Dendritic cell treated with granulocyte-macrophage colony-stimulating factor and Interleukin-4, amounts not matched to agents 40 ng/mL and 50 ng/mL, for 4 days (primary cell): ENCODE measurements at regions not wholly inside any gene's neighbourhood (a gene's known extent, or its start where the extent isn't known, plus 50 kb on each side); places are given as distances from the start of the nearest gene placed in this dataset.
"Not testable (repeated sequence)": the region's sequence is repeated elsewhere in the genome, so short reads cannot be mapped to it uniquely, and the experiment has no call there.

Experiments
- H3K27ac Mint-ChIP-seq: one replicate; pipeline ENCODE4 v1.8.0; 2022; ENCODE audit warnings: mild to moderate bottlenecking, mixed read lengths
- H3K27me3 Mint-ChIP-seq: one replicate; pipeline ENCODE4 v1.8.0; 2022; ENCODE audit warnings: mild to moderate bottlenecking, mixed read lengths
- H3K36me3 Mint-ChIP-seq: one replicate; pipeline ENCODE4 v1.8.0; 2022; ENCODE audit warnings: low read depth, mixed read lengths
- H3K4me1 Mint-ChIP-seq: one replicate; pipeline ENCODE4 v1.8.0; 2022; ENCODE audit warnings: low read depth, mixed read lengths
- H3K4me3 Mint-ChIP-seq: one replicate; pipeline ENCODE4 v1.8.0; 2022; ENCODE audit warnings: mild to moderate bottlenecking, moderate library complexity, mixed read lengths
- H3K9me3 Mint-ChIP-seq: one replicate; pipeline ENCODE4 v1.8.0; 2022; ENCODE audit warnings: mixed read lengths
- intact Hi-C: fragments of 100-400 bp; cut with micrococcal nuclease; formaldehyde crosslinking; loops from one replicate; pipeline ENCODE4 v1.15.0; 2022

DNA sequence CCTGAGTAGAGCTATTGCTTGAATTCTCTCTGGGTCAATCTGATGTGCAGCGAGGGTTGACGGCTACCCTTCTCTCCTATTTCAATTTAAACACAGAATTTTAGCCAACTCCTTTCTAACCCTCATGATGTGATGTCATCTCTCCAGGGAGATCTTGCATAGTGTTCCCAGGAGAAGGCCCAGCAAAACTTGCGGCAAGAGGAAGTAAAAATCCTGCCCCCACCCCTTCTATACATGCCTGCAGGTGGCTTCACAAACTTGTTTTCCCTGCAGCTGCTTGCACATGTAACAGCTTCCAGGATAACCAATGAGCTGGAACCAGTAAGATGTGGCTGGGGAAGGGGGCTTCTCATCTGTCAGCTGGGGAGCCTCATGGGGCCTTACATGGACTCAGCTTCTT lies 169.3 kb upstream of the CDH4 start:
- Mint-ChIP-seq H3K4me1 (no peaks in the 10 kb centered on the region), H3K27ac (no peak overlapping the region), H3K4me3 (no peak overlapping the region), H3K9me3 (no peaks in the 10 kb centered on the region), H3K27me3 (no peaks in the 10 kb centered on the region), H3K36me3 (no peaks in the 10 kb centered on the region)
- intact Hi-C loops: no loop called here

DNA sequence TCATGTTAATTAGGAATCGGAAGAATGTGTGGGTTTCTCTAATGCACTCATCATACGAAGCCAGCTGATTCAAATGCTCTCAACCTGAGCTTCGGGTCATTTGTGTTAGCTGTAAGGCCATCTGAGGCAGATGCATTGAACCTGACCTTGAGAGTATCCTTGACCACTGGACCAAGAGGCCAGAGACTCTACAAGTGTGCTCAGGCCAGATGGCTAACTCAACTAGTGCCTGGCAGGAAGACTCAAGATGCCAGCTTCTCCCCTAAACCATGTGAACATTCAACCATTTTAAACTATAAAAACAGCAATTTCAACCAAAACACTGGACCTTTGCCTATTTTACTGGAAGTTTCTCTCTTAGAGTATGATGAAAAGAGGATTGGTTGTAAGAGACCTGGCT lies 168.6 kb upstream of the CDH4 start:
- H3K4me3 Mint-ChIP-seq: no peak overlapping the region
- H3K27ac Mint-ChIP-seq: no peak overlapping the region
- no peaks in the 10 kb centered on the region for H3K36me3 Mint-ChIP-seq
- no peaks in the 10 kb centered on the region for H3K27me3 Mint-ChIP-seq
- intact Hi-C loops: no loop called here
- H3K9me3 Mint-ChIP-seq: no peaks in the 10 kb centered on the region
- H3K4me1 Mint-ChIP-seq: no peaks in the 10 kb centered on the region

DNA sequence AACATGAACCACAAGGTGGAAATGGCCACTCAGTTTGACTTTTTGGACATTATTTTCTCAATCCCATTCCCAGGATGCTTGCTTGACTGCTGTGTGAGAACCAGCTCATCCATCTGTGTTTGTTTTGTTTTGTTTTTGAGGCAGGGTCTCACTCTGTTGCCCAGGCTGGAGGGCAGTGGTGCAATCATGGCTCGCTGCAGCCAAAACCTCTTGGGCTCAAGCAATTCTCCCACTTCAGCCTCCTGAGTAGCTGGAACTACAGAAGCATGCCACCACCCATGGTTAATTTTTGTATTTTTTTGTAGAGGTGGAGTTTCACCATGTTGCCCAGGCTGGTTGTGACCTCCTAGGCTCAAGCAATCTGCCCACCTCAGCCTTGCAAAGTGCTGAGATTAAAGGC lies 166.0 kb upstream of the CDH4 start:
- no peak overlapping the region for H3K4me3 Mint-ChIP-seq
- no peaks in the 10 kb centered on the region for H3K4me1 Mint-ChIP-seq
- H3K27me3 Mint-ChIP-seq: no peaks in the 10 kb centered on the region
- intact Hi-C loops: no loop called here
- no peaks in the 10 kb centered on the region for H3K9me3 Mint-ChIP-seq
- no peak overlapping the region for H3K27ac Mint-ChIP-seq
- no peaks in the 10 kb centered on the region for H3K36me3 Mint-ChIP-seq

DNA sequence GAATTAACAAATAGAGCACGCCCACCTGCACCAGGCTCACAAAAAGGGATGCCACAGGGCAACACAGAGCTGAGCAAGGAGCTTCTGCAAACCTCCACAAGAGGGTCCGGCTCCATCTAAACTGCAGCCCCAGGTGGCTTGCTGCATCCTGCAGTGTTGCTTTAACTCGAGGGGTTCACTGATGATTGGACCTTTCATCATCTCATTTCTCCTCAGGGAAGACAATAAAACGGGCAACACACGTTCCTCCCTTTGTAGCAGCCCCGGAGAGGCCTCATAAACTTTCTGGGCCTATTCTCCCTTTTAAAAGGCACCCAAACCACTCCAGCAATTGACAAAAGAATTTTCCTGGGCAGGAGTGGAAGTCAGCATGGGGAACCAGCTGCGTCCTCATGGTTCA lies 161.5 kb upstream of the CDH4 start:
- peaks cover 23% of the 10 kb centered on the region for H3K9me3 Mint-ChIP-seq
- no peak overlapping the region for H3K27ac Mint-ChIP-seq
- no peaks in the 10 kb centered on the region for H3K27me3 Mint-ChIP-seq
- H3K36me3 Mint-ChIP-seq: no peaks in the 10 kb centered on the region
- intact Hi-C loops: no loop called here
- H3K4me3 Mint-ChIP-seq: no peak overlapping the region
- H3K4me1 Mint-ChIP-seq: no peaks in the 10 kb centered on the region

DNA sequence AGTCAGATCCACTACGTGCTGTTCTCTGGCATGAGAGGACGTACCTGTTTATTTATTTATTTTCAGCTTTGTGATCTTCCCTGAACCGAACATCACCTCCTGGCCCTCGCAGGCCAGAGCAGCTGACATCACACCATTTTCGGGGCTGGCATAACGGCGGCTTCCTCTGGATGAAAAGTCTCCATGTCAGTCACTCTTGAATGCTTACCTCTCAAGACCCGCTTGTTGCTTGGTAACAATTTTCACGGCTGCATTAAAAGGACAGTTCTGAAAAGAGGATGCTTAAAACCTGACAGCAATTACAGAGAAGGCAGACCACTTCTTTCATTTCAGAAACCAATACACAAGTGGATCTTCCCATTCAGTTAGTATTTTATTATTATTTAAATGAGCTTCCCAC lies 159.8 kb upstream of the CDH4 start:
- H3K36me3 Mint-ChIP-seq: no peaks in the 10 kb centered on the region
- H3K4me3 Mint-ChIP-seq: no peak overlapping the region
- H3K4me1 Mint-ChIP-seq: no peaks in the 10 kb centered on the region
- H3K9me3 Mint-ChIP-seq: peaks cover 39% of the 10 kb centered on the region
- no peaks in the 10 kb centered on the region for H3K27me3 Mint-ChIP-seq
- H3K27ac Mint-ChIP-seq: no peak overlapping the region
- intact Hi-C loops: no loop called here

DNA sequence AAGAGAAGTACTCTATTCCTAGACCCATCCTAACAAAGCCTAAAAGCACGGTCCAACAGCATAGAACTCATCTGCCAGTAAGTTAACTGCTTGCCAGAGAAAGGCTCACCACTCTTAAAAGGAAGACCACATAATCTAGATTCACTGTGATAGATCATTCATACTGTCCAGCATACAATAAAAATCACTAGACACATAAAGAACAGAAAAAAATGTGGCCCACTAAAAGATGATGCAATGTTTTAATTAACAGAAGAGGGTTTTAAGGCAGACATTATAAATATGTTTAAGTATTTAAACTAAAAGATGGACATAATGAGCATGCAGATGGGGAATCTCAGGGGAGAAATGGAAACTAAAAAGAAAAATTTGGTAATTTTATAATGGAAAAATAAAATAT lies 157.5 kb upstream of the CDH4 start:
- H3K4me3 Mint-ChIP-seq: no peak overlapping the region
- no peaks in the 10 kb centered on the region for H3K36me3 Mint-ChIP-seq
- no peaks in the 10 kb centered on the region for H3K27me3 Mint-ChIP-seq
- intact Hi-C loops: no loop called here
- no peaks in the 10 kb centered on the region for H3K4me1 Mint-ChIP-seq
- H3K27ac Mint-ChIP-seq: no peak overlapping the region
- peaks cover 39% of the 10 kb centered on the region for H3K9me3 Mint-ChIP-seq

DNA sequence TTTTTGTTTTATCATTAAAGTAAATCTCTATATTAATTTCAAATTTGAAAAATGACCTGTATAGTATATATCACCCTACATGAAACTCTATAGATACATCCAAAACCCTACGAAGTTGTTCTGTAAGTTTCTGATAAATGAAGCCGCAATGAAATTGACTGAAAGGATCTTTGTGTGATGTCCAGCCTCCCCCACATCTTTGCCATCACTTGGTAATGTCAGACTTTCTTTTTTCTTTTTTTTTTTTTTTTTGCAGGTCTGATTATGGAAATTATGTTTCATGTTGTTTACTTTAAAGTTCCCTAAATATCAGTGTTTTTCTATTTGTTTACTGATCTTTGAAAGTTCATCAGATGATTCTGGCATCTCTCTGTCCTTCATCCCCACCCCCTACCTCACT lies 155.6 kb upstream of the CDH4 start:
- intact Hi-C loops: no loop called here
- H3K4me1 Mint-ChIP-seq: no peaks in the 10 kb centered on the region
- peaks cover 39% of the 10 kb centered on the region for H3K9me3 Mint-ChIP-seq
- H3K27me3 Mint-ChIP-seq: no peaks in the 10 kb centered on the region
- no peaks in the 10 kb centered on the region for H3K36me3 Mint-ChIP-seq
- H3K27ac Mint-ChIP-seq: no peak overlapping the region
- H3K4me3 Mint-ChIP-seq: no peak overlapping the region

DNA sequence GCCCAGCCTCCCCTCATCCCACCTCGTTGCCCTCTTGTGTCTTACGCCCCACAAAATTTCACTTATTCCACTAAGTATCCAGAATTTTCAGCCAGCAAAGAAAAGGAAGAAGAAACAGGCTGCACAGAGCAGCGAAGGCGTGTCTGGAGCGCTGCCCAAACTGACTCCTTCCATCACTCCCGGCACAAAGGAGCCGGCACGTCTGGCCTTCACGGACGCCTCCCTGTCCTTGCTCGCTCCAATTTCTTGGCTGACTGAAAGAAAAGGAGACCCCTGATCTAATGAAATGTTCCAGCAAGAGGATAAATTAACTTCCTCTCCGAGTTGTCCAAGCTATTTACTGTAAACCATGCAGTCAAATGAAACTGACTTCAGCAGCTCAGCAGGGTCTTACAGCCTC lies 152.3 kb upstream of the CDH4 start:
- Mint-ChIP-seq H3K4me1 (no peaks in the 10 kb centered on the region), H3K36me3 (no peaks in the 10 kb centered on the region), H3K9me3 (peaks cover 22% of the 10 kb centered on the region), H3K27me3 (peaks cover 1% of the 10 kb centered on the region), H3K4me3 (no peak overlapping the region), H3K27ac (no peak overlapping the region)
- intact Hi-C loops: no loop called here

DNA sequence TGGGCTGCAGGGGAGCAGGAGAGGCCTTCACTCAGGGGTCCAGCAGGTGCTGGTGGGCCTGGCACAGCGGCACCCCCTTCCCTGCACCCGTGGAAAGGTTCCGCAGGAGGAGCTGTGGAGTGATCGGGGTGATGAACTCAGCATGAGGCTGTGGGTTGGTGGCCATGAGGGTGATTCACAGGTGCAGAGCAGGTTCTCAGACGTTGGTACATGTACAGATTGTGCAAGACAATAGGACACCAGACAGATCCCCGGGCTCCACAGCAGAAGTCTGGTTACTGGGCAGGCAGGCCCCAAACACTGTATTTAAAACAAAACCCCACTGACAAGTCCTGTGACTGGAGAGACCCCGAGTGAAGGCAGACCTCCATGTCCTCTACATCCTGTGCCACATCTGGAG lies 151.6 kb upstream of the CDH4 start:
- H3K27ac Mint-ChIP-seq: no peak overlapping the region
- H3K4me3 Mint-ChIP-seq: no peak overlapping the region
- H3K36me3 Mint-ChIP-seq: no peaks in the 10 kb centered on the region
- intact Hi-C loops: no loop called here
- H3K4me1 Mint-ChIP-seq: no peaks in the 10 kb centered on the region
- peaks cover 16% of the 10 kb centered on the region for H3K9me3 Mint-ChIP-seq
- H3K27me3 Mint-ChIP-seq: peaks cover 1% of the 10 kb centered on the region

DNA sequence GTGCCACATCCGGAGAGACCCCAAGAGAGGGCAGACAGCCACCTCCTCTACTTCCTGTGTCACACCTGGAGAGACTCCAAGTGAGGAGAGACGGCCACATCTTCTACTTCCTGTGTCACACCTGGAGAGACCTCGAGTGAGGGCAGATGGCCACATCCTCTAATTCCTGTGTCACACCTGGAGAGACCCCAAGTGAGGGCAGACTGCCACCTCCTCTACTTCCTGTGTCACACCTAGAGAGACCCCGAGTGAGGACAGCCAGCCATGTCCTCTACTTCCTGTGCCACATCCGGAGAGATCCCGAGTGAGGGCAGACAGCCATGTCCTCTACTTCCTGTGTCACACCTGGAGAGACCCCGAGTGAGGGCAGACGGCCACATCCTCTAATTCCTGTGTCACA lies 150.7 kb upstream of the CDH4 start:
- H3K27ac Mint-ChIP-seq, H3K4me3 Mint-ChIP-seq, H3K4me1 Mint-ChIP-seq, H3K9me3 Mint-ChIP-seq, H3K36me3 Mint-ChIP-seq, intact Hi-C loops, H3K27me3 Mint-ChIP-seq: not testable (repeated sequence)

DNA sequence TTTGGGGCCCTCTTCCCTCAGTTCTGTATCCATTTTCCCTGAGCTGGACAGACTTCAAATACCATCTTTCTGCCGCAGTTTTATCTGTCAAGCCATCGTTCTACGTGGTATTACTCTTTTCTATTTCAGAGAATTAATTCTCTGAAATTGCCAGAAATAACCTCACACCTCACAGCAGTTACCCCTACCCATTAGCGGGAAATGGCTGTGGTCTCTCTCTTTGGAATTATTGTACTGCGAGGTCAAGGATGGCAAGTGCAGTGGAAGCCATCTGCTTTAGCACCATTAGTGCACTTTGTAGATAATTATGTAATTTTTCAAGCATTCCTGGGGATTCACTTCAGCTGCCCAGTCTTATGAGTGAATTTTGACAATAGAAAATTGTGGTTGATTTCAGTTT lies 147.8 kb upstream of the CDH4 start:
- no peaks in the 10 kb centered on the region for H3K36me3 Mint-ChIP-seq
- intact Hi-C loops: no loop called here
- peaks cover 1% of the 10 kb centered on the region for H3K27me3 Mint-ChIP-seq
- no peak overlapping the region for H3K4me3 Mint-ChIP-seq
- no peaks in the 10 kb centered on the region for H3K9me3 Mint-ChIP-seq
- no peaks in the 10 kb centered on the region for H3K4me1 Mint-ChIP-seq
- no peak overlapping the region for H3K27ac Mint-ChIP-seq

DNA sequence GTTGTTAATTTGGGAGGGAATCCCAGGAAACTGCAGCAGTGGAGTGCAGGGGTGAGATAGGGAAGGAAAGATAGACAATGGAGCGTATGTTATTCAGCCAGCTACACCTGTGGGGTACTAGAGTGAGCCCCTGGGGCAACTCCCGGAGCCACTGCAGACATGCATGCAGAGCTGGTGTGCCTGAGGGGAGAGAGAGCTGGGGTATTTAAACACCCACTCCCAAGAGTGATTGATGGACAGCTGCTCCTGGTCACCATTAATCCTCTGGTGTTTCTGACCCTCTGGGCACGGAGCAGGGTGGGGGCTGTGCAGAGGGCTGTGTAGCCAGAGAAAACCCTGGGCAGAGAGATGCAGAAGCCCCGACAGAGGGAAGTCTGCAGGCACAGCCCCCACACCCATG lies 146.7 kb upstream of the CDH4 start:
- no peak overlapping the region for H3K27ac Mint-ChIP-seq
- H3K36me3 Mint-ChIP-seq: no peaks in the 10 kb centered on the region
- no peak overlapping the region for H3K4me3 Mint-ChIP-seq
- H3K4me1 Mint-ChIP-seq: no peaks in the 10 kb centered on the region
- H3K27me3 Mint-ChIP-seq: peaks cover 1% of the 10 kb centered on the region
- H3K9me3 Mint-ChIP-seq: no peaks in the 10 kb centered on the region
- intact Hi-C loops: no loop called here

DNA sequence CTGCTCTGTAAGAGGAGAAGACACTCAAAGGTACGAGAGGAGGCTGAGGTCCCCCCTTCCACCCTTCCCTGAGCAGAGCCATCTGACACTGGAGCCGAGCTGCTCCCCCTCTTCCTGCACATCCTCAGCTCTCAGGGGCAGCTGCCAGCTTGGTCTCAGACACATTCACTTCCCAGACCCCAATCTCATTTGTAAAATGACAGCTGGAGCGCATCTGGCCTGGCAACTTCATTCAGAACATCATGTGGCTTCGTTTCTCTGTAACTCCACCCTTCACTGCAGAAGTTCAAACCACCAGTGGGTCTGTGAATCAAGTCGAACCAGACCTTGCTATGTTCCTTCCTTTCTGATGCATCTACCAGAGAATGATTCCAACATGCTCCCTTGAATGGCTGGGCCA lies 145.6 kb upstream of the CDH4 start:
- Mint-ChIP-seq H3K4me1 (no peaks in the 10 kb centered on the region), H3K36me3 (no peaks in the 10 kb centered on the region), H3K4me3 (no peak overlapping the region), H3K9me3 (no peaks in the 10 kb centered on the region), H3K27me3 (peaks cover 1% of the 10 kb centered on the region), H3K27ac (no peak overlapping the region)
- intact Hi-C loops: no loop called here

DNA sequence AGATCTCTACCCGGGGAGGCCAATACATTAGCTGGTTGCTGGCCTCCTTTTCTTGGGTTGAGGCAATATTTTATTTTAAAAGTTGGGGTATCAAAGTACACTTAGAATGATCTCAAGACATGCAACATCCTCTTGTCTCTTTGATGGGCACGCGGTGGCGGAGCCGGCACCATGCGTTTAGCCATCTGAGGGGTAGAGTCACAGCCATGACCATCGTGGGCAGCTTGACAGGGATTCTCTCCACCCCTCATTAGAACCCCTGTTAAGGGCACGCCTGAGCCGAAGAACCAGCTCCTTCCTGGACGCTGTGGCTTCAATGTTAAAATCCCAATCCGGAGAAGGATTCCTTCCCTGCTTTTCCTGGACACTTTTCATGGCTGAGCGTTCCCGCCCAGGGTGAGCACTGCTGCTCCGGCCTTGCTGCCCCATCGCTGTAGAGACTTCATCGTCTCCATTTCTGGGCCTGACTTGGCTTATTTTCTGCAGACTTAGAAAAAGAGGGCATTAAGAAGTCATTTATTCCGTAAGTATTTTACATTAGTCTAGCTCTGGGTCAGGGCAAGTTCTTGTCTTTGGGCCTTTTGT lies 142.7 kb upstream of the CDH4 start:
- Mint-ChIP-seq H3K9me3 (no peaks in the 10 kb centered on the region), H3K4me1 (no peaks in the 10 kb centered on the region), H3K27ac (no peak overlapping the region), H3K36me3 (no peaks in the 10 kb centered on the region), H3K27me3 (peaks cover 2% of the 10 kb centered on the region), H3K4me3 (no peak overlapping the region)
- intact Hi-C loops: no loop called here

DNA sequence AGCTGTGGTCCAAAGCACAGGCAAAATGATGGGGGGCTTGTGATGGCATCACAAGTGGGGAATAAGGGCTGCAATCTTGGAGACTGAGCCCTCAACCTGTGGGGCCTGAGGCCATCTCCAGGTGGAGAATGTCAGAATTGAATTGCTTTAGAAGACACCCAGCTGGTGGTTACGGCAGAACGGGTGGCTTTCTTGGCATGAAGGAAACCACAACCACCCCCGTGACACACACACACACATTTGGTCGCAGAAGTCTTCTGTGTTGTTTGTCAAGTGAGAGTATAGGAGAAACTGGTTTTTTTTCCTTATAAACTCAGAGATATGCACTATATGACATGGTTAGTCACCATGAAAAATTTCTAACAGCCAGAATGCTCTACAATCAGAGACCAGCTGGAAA lies 139.5 kb upstream of the CDH4 start:
- no peaks in the 10 kb centered on the region for H3K36me3 Mint-ChIP-seq
- H3K4me1 Mint-ChIP-seq: no peaks in the 10 kb centered on the region
- H3K9me3 Mint-ChIP-seq: no peaks in the 10 kb centered on the region
- intact Hi-C loops: no loop called here
- H3K27ac Mint-ChIP-seq: no peak overlapping the region
- H3K4me3 Mint-ChIP-seq: no peak overlapping the region
- peaks cover 8% of the 10 kb centered on the region for H3K27me3 Mint-ChIP-seq
